Glutamatergic neuron (in vitro differentiated cells): ENCODE measurements at regions not wholly inside any gene's neighbourhood (a gene's known extent, or its start where the extent isn't known, plus 50 kb on each side); places are given as distances from the start of the nearest gene placed in this dataset.

ENCODE experiments used
- DNase-seq: peaks from one replicate; pipeline ENCODE4 v3.0.0; 2022
- H3K27ac Mint-ChIP-seq: one replicate; pipeline ENCODE4 v1.8.0; 2020; ENCODE audit warnings: mild to moderate bottlenecking, mixed read lengths, inconsistent platforms; ENCODE audit not compliant: unreplicated experiment
- H3K27me3 Mint-ChIP-seq: one replicate; pipeline ENCODE4 v1.8.0; 2020; ENCODE audit warnings: mild to moderate bottlenecking, moderate library complexity, mixed read lengths, inconsistent platforms; ENCODE audit not compliant: unreplicated experiment
- H3K36me3 Mint-ChIP-seq: one replicate; pipeline ENCODE4 v1.8.0; 2020; ENCODE audit warnings: mild to moderate bottlenecking, mixed read lengths, inconsistent platforms; ENCODE audit not compliant: unreplicated experiment
- H3K4me1 Mint-ChIP-seq: one replicate; pipeline ENCODE4 v1.8.0; 2020; ENCODE audit warnings: mild to moderate bottlenecking, low read depth, mixed read lengths, inconsistent platforms; ENCODE audit not compliant: unreplicated experiment
- H3K4me3 Mint-ChIP-seq: one replicate; pipeline ENCODE4 v1.8.0; 2020; ENCODE audit warnings: mild to moderate bottlenecking, mixed read lengths, inconsistent platforms; ENCODE audit not compliant: unreplicated experiment
- H3K9me3 Mint-ChIP-seq: one replicate; pipeline ENCODE4 v1.8.0; 2020; ENCODE audit warnings: mild to moderate bottlenecking, moderate library complexity, mixed read lengths, inconsistent platforms; ENCODE audit not compliant: unreplicated experiment
- CTCF ChIP-seq: fragments of 200-600 bp; sonication (generic); IDR thresholded peaks from one replicate; pipeline ENCODE4 v1.5.0; 2021; ENCODE audit not compliant: partially characterized antibody, unreplicated experiment

GRCh38 chr9:99336531-99336930 is 114.4 kb downstream of the SEC61B start:
- H3K36me3 Mint-ChIP-seq, result no peaks in the 10 kb centered on the region
- peaks cover 5% of the 10 kb centered on the region for H3K27me3 Mint-ChIP-seq
- TF ChIP-seq CTCF, result no peak
- no peak overlapping the region for H3K27ac Mint-ChIP-seq
- no peak for DNase-seq
- no peaks in the 10 kb centered on the region for H3K4me1 Mint-ChIP-seq
- no peak overlapping the region for H3K4me3 Mint-ChIP-seq
- peaks cover 2% of the 10 kb centered on the region for H3K9me3 Mint-ChIP-seq

GRCh38 chr9:99340281-99340680 is 118.2 kb downstream of the SEC61B start:
- no peak for TF ChIP-seq CTCF
- H3K4me3 Mint-ChIP-seq, result no peak overlapping the region
- H3K27ac Mint-ChIP-seq, result no peak overlapping the region
- H3K9me3 Mint-ChIP-seq, result peaks cover 2% of the 10 kb centered on the region
- no peaks in the 10 kb centered on the region for H3K36me3 Mint-ChIP-seq
- peaks cover 5% of the 10 kb centered on the region for H3K27me3 Mint-ChIP-seq
- no peak for DNase-seq
- no peaks in the 10 kb centered on the region for H3K4me1 Mint-ChIP-seq

GRCh38 chr9:99341686-99342085 is 119.6 kb downstream of the SEC61B start:
- Mint-ChIP-seq H3K4me1 (no peaks in the 10 kb centered on the region), H3K9me3 (peaks cover 2% of the 10 kb centered on the region), H3K27me3 (peaks cover 5% of the 10 kb centered on the region), H3K4me3 (no peak overlapping the region), H3K36me3 (no peaks in the 10 kb centered on the region), H3K27ac (no peak overlapping the region)
- DNase-seq, result no peak
- TF ChIP-seq CTCF, result no peak

GRCh38 chr9:99345451-99345850 is 123.4 kb downstream of the SEC61B start:
- H3K27me3 Mint-ChIP-seq, result no peaks in the 10 kb centered on the region
- no peaks in the 10 kb centered on the region for H3K36me3 Mint-ChIP-seq
- no peaks in the 10 kb centered on the region for H3K4me1 Mint-ChIP-seq
- H3K4me3 Mint-ChIP-seq, result no peak overlapping the region
- DNase-seq, result no peak
- H3K9me3 Mint-ChIP-seq, result no peaks in the 10 kb centered on the region
- no peak for TF ChIP-seq CTCF
- no peak overlapping the region for H3K27ac Mint-ChIP-seq

- H3K36me3 Mint-ChIP-seq, result no peaks in the 10 kb centered on the region
- no peak overlapping the region for H3K27ac Mint-ChIP-seq
- H3K27me3 Mint-ChIP-seq, result no peaks in the 10 kb centered on the region
- H3K4me1 Mint-ChIP-seq, result no peaks in the 10 kb centered on the region
- H3K9me3 Mint-ChIP-seq, result no peaks in the 10 kb centered on the region
- DNase-seq, result no peak
- H3K4me3 Mint-ChIP-seq, result no peak overlapping the region
- TF ChIP-seq CTCF, result no peak
These were observed 123.9 kb downstream of the SEC61B start for GRCh38 chr9:99345942-99346341.
